Fibroblast of lung (primary cell): ENCODE measurements at regions not wholly inside any gene's neighbourhood (a gene's known extent, or its start where the extent isn't known, plus 50 kb on each side); places are given as distances from the start of the nearest gene placed in this dataset.

Experiments used
- DNase-seq, 2 donors: peaks; one replicate each; pipeline versions ENCODE4 v3.0.0 to v3.0.0-alpha.2; 2010; ENCODE audit warnings: low read depth in 2 of 2
- H2AFZ ChIP-seq: 2 replicates; pipeline ENCODE4 v1.5.1; 2012; ENCODE audit warnings: low read length, control low read depth, inconsistent platforms
- H3K27ac ChIP-seq: 2 replicates; pipeline ENCODE4 v1.5.1; 2011; ENCODE audit warnings: low read length, control low read depth; ENCODE audit not compliant: insufficient read depth
- H3K27me3 ChIP-seq: 2 replicates; pipeline ENCODE4 v1.5.1; 2011; ENCODE audit warnings: mild to moderate bottlenecking, low read length; ENCODE audit not compliant: control insufficient read depth, insufficient read depth
- H3K36me3 ChIP-seq: 2 replicates; pipeline ENCODE4 v1.5.1; 2011; ENCODE audit warnings: low read length; ENCODE audit not compliant: control insufficient read depth, insufficient read depth
- H3K4me1 ChIP-seq: 2 replicates; pipeline ENCODE4 v1.5.1; 2011; ENCODE audit warnings: low read length; ENCODE audit not compliant: control insufficient read depth, insufficient read depth; ENCODE audit errors: extremely low read depth
- H3K4me2 ChIP-seq: 2 replicates; pipeline ENCODE4 v1.5.1; 2011; ENCODE audit warnings: low read length, control low read depth; ENCODE audit not compliant: insufficient read depth; ENCODE audit errors: extremely low read depth
- H3K4me3 ChIP-seq, 4 experiments: fragments of 200-600 bp in 1 of 4; sonication (generic) in 1 of 4; replicated peaks in 1 of 4; 2 replicates each; pipeline ENCODE4 v1.5.1; 2011 to 2016; ENCODE audit warnings: low read length in 4 of 4, low read depth in 3 of 4, mild to moderate bottlenecking in 3 of 4, control low read depth in 2 of 4, inconsistent platforms in 1 of 4, mixed read lengths in 1 of 4; ENCODE audit not compliant: insufficient read depth in 1 of 4; ENCODE audit errors: control extremely low read depth in 1 of 4
- H3K79me2 ChIP-seq: 2 replicates; pipeline ENCODE4 v1.5.1; 2012; ENCODE audit warnings: mild to moderate bottlenecking, low read length, inconsistent platforms; ENCODE audit not compliant: control insufficient read depth, insufficient read depth
- H3K9ac ChIP-seq: 2 replicates; pipeline ENCODE4 v1.5.1; 2011; ENCODE audit warnings: mild to moderate bottlenecking, low read length, control low read depth; ENCODE audit not compliant: insufficient read depth
- H3K9me3 ChIP-seq: 2 replicates; pipeline ENCODE4 v1.5.1; 2012; ENCODE audit warnings: low read depth, low read length; ENCODE audit not compliant: control insufficient read depth, insufficient read depth
- H4K20me1 ChIP-seq: 2 replicates; pipeline ENCODE4 v1.5.1; 2011; ENCODE audit warnings: low read length; ENCODE audit not compliant: control insufficient read depth, insufficient read depth; ENCODE audit errors: extremely low read depth
- CTCF ChIP-seq, 2 donors: IDR thresholded peaks in 1 of 2; conservative IDR thresholded peaks in 1 of 2; 1 replicate in 1 of 2; 2 replicates in 1 of 2; pipeline ENCODE4 v1.5.1; 2011 to 2012; ENCODE audit warnings: low read length in 2 of 2, control low read depth in 1 of 2, inconsistent platforms in 1 of 2, low read depth in 1 of 2, mild to moderate bottlenecking in 1 of 2
- EZH2 ChIP-seq: IDR thresholded peaks from 2 replicates; pipeline ENCODE4 v1.5.1; 2012; ENCODE audit warnings: low read length, control low read depth, mild to moderate bottlenecking; ENCODE audit errors: missing control alignments

- peak in 1 of 2 donors; percentile 5 for DNase-seq
- Histone ChIP-seq H3K36me3 (no peaks in the 10 kb centered on the region), H3K4me2 (no peak overlapping the region), H3K4me1 (no peaks in the 10 kb centered on the region), H2AFZ (no peak overlapping the region), H4K20me1 (no peaks in the 10 kb centered on the region), H3K9me3 (no peaks in the 10 kb centered on the region), H3K4me3 (no peak overlapping the region), H3K27ac (no peak overlapping the region), H3K27me3 (no peaks in the 10 kb centered on the region), H3K79me2 (no peaks in the 10 kb centered on the region), H3K9ac (no peak overlapping the region)
- TF ChIP-seq CTCF (conservative IDR thresholded peaks at IDR 0.05 in 1 of 2, IDR thresholded peaks at IDR 0.05 in 1 of 2; ENCODE audit: low read depth in 1 of 2, low read length in 2 of 2) (no peak), EZH2 (no peak)
These were observed 258.9 kb downstream of the PCDH20 start for GRCh38 chr13:61156753-61157152.

- no peak overlapping the region for H3K4me2 ChIP-seq
- no peak overlapping the region for H3K4me3 ChIP-seq
- DNase-seq: no peak
- no peaks in the 10 kb centered on the region for H3K27me3 ChIP-seq
- no peaks in the 10 kb centered on the region for H3K36me3 ChIP-seq
- no peaks in the 10 kb centered on the region for H3K9me3 ChIP-seq
- H3K4me1 ChIP-seq: no peaks in the 10 kb centered on the region
- no peak overlapping the region for H3K9ac ChIP-seq
- no peak overlapping the region for H2AFZ ChIP-seq
- H3K79me2 ChIP-seq: no peaks in the 10 kb centered on the region
- H3K27ac ChIP-seq: no peak overlapping the region
- H4K20me1 ChIP-seq: no peaks in the 10 kb centered on the region
- no peak for TF ChIP-seq CTCF (conservative IDR thresholded peaks at IDR 0.05 in 1 of 2, IDR thresholded peaks at IDR 0.05 in 1 of 2; ENCODE audit: low read depth in 1 of 2, low read length in 2 of 2)
- TF ChIP-seq EZH2: no peak
These were observed 264.6 kb downstream of the PCDH20 start for GRCh38 chr13:61151062-61151461.

- peak in 1 of 2 donors; percentile 10 for DNase-seq
- no peak overlapping the region for H3K4me2 ChIP-seq
These were observed 266.3 kb downstream of the PCDH20 start for GRCh38 chr13:61149331-61149730.

More at GRCh38 chr13:61149331-61149730, 266.3 kb downstream of the PCDH20 start:
- H3K79me2 ChIP-seq: no peaks in the 10 kb centered on the region
- no peaks in the 10 kb centered on the region for H3K9me3 ChIP-seq
- H4K20me1 ChIP-seq: no peaks in the 10 kb centered on the region
- no peak for TF ChIP-seq EZH2
- no peak for TF ChIP-seq CTCF (conservative IDR thresholded peaks at IDR 0.05 in 1 of 2, IDR thresholded peaks at IDR 0.05 in 1 of 2; ENCODE audit: low read depth in 1 of 2, low read length in 2 of 2)
- no peaks in the 10 kb centered on the region for H3K4me1 ChIP-seq
- no peak overlapping the region for H3K9ac ChIP-seq
- no peaks in the 10 kb centered on the region for H3K27me3 ChIP-seq
- H3K36me3 ChIP-seq: no peaks in the 10 kb centered on the region
- no peak overlapping the region for H2AFZ ChIP-seq
- H3K4me3 ChIP-seq: no peak overlapping the region
- H3K27ac ChIP-seq: no peak overlapping the region
